CD4-positive, alpha-beta T cell (primary cell): ENCODE measurements at regions not wholly inside any gene's neighbourhood (a gene's known extent, or its start where the extent isn't known, plus 50 kb on each side); places are given as distances from the start of the nearest gene placed in this dataset.

Experiments used
- ATAC-seq: fragments of 200-7000 bp; cut with Tn5 transposase; one replicate; pipeline ENCODE4 v1.10.0; 2022; ENCODE audit warnings: mild to moderate bottlenecking; ENCODE audit not compliant: poor library complexity
- CTCF ChIA-PET: fragments of 350-600 bp; sonication (Branson Sonifier 250); formaldehyde crosslinking; loops from one replicate; lab custom pipeline; 2021; ENCODE audit warnings: antibody characterized with exemption, inconsistent platforms; lab: Charles Lee
- POLR2A ChIA-PET: fragments of 350-600 bp; sonication (Branson Sonifier 250); formaldehyde crosslinking; loops from one replicate; lab custom pipeline; 2021; ENCODE audit warnings: antibody characterized with exemption, inconsistent platforms; lab: Charles Lee
- DNase-seq, 14 experiments: peaks; one replicate each; pipeline ENCODE4 v3.0.0-alpha.2; 2013 to 2020; ENCODE audit warnings: mixed read lengths in 2 of 14
- H3K27ac ChIP-seq, 2 donors: one replicate each; pipeline versions ENCODE4 v1.5.1 to v1.7.0; 2013; ENCODE audit warnings: low read length in 2 of 2, low read depth in 1 of 2, mild to moderate bottlenecking in 1 of 2
- H3K27me3 ChIP-seq, 2 experiments: 1 replicate in 1 of 2; 2 replicates in 1 of 2; pipeline versions ENCODE4 v1.6.1 to v1.7.0; 2013; ENCODE audit warnings: low read length in 2 of 2, control low read depth in 1 of 2, mild to moderate bottlenecking in 1 of 2, moderate library complexity in 1 of 2; ENCODE audit not compliant: insufficient read depth in 2 of 2, control insufficient read depth in 1 of 2
- H3K36me3 ChIP-seq: one replicate; pipeline ENCODE4 v1.6.1; 2013; ENCODE audit warnings: low read length, control low read depth; ENCODE audit not compliant: insufficient read depth
- H3K4me1 ChIP-seq: one replicate; pipeline ENCODE4 v1.6.1; 2013; ENCODE audit warnings: low read length, control low read depth; ENCODE audit not compliant: insufficient read depth
- H3K4me3 ChIP-seq: one replicate; pipeline ENCODE4 v1.5.1; 2013; ENCODE audit warnings: mild to moderate bottlenecking, low read length, moderate library complexity
- H3K9me3 ChIP-seq, 2 experiments: 1 replicate in 1 of 2; 2 replicates in 1 of 2; pipeline versions ENCODE4 v1.6.1 to v1.7.0; 2013; ENCODE audit warnings: low read length in 2 of 2, mild to moderate bottlenecking in 2 of 2, control low read depth in 1 of 2, moderate library complexity in 1 of 2; ENCODE audit not compliant: control insufficient read depth in 1 of 2, insufficient read depth in 1 of 2
- H3K27ac Mint-ChIP-seq: one replicate; pipeline ENCODE4 v1.8.0; 2020; ENCODE audit warnings: mixed read lengths
- H3K27me3 Mint-ChIP-seq: one replicate; pipeline ENCODE4 v1.8.0; 2021; ENCODE audit warnings: mixed read lengths
- H3K36me3 Mint-ChIP-seq: one replicate; pipeline ENCODE4 v1.8.0; 2021; ENCODE audit warnings: low read depth, mixed read lengths
- H3K4me1 Mint-ChIP-seq: one replicate; pipeline ENCODE4 v1.8.0; 2021; ENCODE audit warnings: low read depth, mixed read lengths
- H3K4me3 Mint-ChIP-seq: one replicate; pipeline ENCODE4 v1.8.0; 2020; ENCODE audit warnings: mild to moderate bottlenecking, mixed read lengths
- H3K9me3 Mint-ChIP-seq: one replicate; pipeline ENCODE4 v1.8.0; 2020; ENCODE audit warnings: mixed read lengths
- CTCF ChIP-seq: fragments of 200-600 bp; IDR thresholded peaks from one replicate; pipeline ENCODE4 v1.8.0; 2022; ENCODE audit warnings: antibody characterized with exemption, mild to moderate bottlenecking
- intact Hi-C, 2 experiments: fragments of 100-400 bp; cut with DNase I in 1 of 2; cut with micrococcal nuclease in 1 of 2; formaldehyde crosslinking; loops; one replicate each; pipeline versions ENCODE4 v1.15.1 to v1.9.0; 2023 to 2025; cut with DNase I, micrococcal nuclease

- H3K4me3 ChIP-seq: no peak overlapping the region
- Mint-ChIP-seq H3K36me3 (peaks cover 3% of the 10 kb centered on the region), H3K27me3 (no peaks in the 10 kb centered on the region), H3K9me3 (peaks cover 6% of the 10 kb centered on the region), H3K4me1 (no peaks in the 10 kb centered on the region), H3K4me3 (no peak overlapping the region), H3K27ac (no peak overlapping the region)
- H3K4me1 ChIP-seq: no peaks in the 10 kb centered on the region
- no peaks in the 10 kb centered on the region for H3K27me3 ChIP-seq
- CTCF ChIA-PET: no interaction called here
- intact Hi-C loops: no loop called here
- POLR2A ChIA-PET: no interaction called here
- no peak overlapping the region for H3K27ac ChIP-seq
- ATAC-seq (no peak), DNase-seq (no peak)
- peaks cover 0 to under 1% of the 10 kb centered on the region in 2 experiments for H3K9me3 ChIP-seq
- no peaks in the 10 kb centered on the region for H3K36me3 ChIP-seq
- TF ChIP-seq CTCF: no peak
Measured at GRCh38 chr12:46560089-46560488, 187.5 kb upstream of the SLC38A2 start.

DNA sequence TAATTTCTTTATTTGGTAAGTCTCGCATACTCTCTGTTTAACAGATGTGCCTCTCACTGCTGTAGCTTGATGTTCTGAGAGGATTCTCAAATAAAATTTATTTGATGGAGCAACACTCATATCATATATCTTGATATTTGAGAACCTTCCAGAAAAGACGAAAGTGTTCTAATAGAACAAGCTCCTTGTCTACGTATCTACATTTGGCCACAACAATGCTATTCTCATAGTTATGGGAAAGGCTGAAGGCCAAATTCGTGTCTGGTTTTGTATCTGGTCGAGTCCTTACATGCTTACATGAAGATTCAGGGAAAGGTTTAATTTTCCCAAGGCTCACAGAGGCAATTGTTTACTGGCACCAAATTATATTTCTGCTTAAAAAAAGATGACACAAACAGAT is 186.7 kb upstream of the SLC38A2 start:
- no peak for TF ChIP-seq CTCF
- Histone ChIP-seq H3K27me3 (no peaks in the 10 kb centered on the region), H3K4me1 (no peaks in the 10 kb centered on the region), H3K4me3 (no peak overlapping the region), H3K27ac (no peak overlapping the region), H3K36me3 (no peaks in the 10 kb centered on the region), H3K9me3 (no peaks in the 10 kb centered on the region)
- Mint-ChIP-seq H3K27ac (no peak overlapping the region), H3K9me3 (peaks cover 1% of the 10 kb centered on the region), H3K36me3 (no peaks in the 10 kb centered on the region), H3K27me3 (no peaks in the 10 kb centered on the region), H3K4me3 (no peak overlapping the region), H3K4me1 (no peaks in the 10 kb centered on the region)
- no peak for DNase-seq
- ChIA-PET POLR2A (no interaction called here), CTCF (no interaction called here)
- intact Hi-C loops: no loop called here
- ATAC-seq: no peak

GRCh38 chr12:46558677-46559076 is 186.1 kb upstream of the SLC38A2 start:
- Mint-ChIP-seq H3K27me3 (no peaks in the 10 kb centered on the region), H3K4me3 (no peak overlapping the region), H3K9me3 (no peaks in the 10 kb centered on the region), H3K27ac (no peak overlapping the region), H3K4me1 (no peaks in the 10 kb centered on the region), H3K36me3 (no peaks in the 10 kb centered on the region)
- H3K27me3 ChIP-seq: no peaks in the 10 kb centered on the region
- ATAC-seq: no peak
- no peak overlapping the region for H3K27ac ChIP-seq
- intact Hi-C loops: no loop called here
- H3K36me3 ChIP-seq: no peaks in the 10 kb centered on the region
- H3K9me3 ChIP-seq: no peaks in the 10 kb centered on the region
- H3K4me3 ChIP-seq: no peak overlapping the region
- H3K4me1 ChIP-seq: no peaks in the 10 kb centered on the region
- DNase-seq: no peak
- POLR2A ChIA-PET: no interaction called here
- no peak for TF ChIP-seq CTCF
- CTCF ChIA-PET: no interaction called here
